Testis (tissue), 2 donors: ENCODE measurements at regions not wholly inside any gene's neighbourhood (a gene's known extent, or its start where the extent isn't known, plus 50 kb on each side); places are given as distances from the start of the nearest gene placed in this dataset.

Source experiments
- POLR2A ChIP-seq: fragments of 450-650 bp; IDR thresholded peaks from one replicate; pipeline ENCODE4 v1.6.1; 2017; ENCODE audit warnings: antibody characterized with exemption, mild to moderate bottlenecking, moderate library complexity
- TF ChIP-seq, protein P1 (sequence below), 3 experiments: fragments of 450-650 bp in 2 of 3; fragments of 200-600 bp in 1 of 3; sonication (generic) in 1 of 3; IDR thresholded peaks; one replicate each; pipeline ENCODE4 v1.5.1; 2016 to 2019; ENCODE audit warnings: antibody characterized with exemption in 3 of 3, mild to moderate bottlenecking in 2 of 3, moderate library complexity in 1 of 3

DNA sequence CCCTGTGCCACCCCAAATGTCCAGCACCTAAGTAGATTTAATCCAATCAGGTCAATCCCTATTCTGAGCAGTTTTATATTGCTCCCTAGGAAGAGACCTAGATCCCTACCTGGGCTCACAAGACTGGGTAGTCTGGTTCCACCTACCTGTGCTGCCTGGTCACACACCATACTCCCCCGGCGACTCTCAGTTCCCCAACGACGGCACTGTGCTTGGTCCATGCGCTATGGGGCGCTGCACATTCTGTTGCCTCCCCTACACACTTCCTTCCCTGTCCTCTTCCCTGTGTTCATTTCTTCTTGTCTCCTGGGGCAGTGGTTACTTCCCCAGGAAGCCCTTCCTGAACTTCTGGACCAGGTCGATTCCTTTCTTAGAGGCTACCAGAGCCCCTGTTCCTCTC is 109.9 kb upstream of the IL12B start:
- no peak for TF ChIP-seq POLR2A
- TF ChIP-seq, protein P1, sequence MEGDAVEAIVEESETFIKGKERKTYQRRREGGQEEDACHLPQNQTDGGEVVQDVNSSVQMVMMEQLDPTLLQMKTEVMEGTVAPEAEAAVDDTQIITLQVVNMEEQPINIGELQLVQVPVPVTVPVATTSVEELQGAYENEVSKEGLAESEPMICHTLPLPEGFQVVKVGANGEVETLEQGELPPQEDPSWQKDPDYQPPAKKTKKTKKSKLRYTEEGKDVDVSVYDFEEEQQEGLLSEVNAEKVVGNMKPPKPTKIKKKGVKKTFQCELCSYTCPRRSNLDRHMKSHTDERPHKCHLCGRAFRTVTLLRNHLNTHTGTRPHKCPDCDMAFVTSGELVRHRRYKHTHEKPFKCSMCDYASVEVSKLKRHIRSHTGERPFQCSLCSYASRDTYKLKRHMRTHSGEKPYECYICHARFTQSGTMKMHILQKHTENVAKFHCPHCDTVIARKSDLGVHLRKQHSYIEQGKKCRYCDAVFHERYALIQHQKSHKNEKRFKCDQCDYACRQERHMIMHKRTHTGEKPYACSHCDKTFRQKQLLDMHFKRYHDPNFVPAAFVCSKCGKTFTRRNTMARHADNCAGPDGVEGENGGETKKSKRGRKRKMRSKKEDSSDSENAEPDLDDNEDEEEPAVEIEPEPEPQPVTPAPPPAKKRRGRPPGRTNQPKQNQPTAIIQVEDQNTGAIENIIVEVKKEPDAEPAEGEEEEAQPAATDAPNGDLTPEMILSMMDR (IDR thresholded peaks at IDR 0.05), result no peak
